ENCODE measurements at regions not wholly inside any gene's neighbourhood (a gene's known extent, or its start where the extent isn't known, plus 50 kb on each side); places are given as distances from the start of the nearest gene placed in this dataset.

DNA sequence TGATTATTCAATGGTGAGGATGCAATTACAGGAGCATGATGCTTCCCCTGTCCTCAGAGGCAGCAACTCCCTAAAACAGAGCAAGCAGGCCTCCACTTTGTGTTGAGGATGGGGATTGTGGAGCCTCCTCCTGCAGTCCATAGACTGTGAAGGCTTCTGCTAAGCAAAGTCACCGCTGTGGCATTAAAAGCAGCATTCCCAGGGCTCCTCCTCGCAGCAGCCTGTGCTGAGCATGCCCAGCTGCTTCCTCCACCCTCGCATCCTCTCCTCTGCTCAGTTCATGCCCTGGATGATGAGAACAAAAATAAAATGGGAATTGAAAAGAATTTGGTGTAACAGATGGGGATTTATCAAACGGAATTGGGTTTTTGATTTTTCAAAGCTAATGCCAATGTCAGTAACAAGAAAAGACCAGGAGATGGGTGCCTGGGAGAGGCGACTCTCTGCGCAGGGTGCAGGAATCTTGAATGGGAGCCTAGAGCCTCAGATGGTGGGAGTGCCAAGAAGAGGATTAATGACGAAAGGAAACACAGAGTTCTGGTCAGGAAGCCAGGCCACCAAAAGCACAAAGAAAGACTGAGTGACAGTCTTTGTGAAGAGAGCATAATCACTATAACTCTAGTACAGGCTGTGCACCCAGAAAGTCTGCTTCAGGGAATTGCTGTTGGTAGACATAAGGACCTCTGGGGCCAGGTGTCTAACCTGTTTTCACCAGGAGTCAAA, 347.6 kb downstream of the TPBG start:
- no peaks in the 10 kb centered on the region for H3K9me3 ChIP-seq (ENCODE audit: low read length)
- no peak for DNase-seq (ENCODE audit: low spot score)
- H2AFZ ChIP-seq (ENCODE audit: low read length) = no peak overlapping the region
- POLR2A ChIA-PET = no interaction called here
- H3K9me2 ChIP-seq (ENCODE audit: insufficient read depth, low read length) = no peaks in the 10 kb centered on the region
- no peak overlapping the region for H3K4me3 ChIP-seq (ENCODE audit: low read depth, low read length, poor library complexity, severe bottlenecking)
- CTCF ChIA-PET (ENCODE audit: unreplicated experiment) = no interaction called here
- BruUV-seq (replicated peaks) = no TSS peak
- TF ChIP-seq EZH2phosphoT487 (IDR thresholded peaks at IDR 0.05; ENCODE audit: borderline replicate concordance, low read depth, low read length) (no peak), CTCF (conservative IDR thresholded peaks at IDR 0.05; ENCODE audit: low read length) (no peak)
- no peaks in the 10 kb centered on the region for H3K4me1 ChIP-seq (ENCODE audit: insufficient read depth, low read length, poor library complexity, severe bottlenecking)
- H3K36me3 ChIP-seq (ENCODE audit: insufficient read depth, low read length) = no peaks in the 10 kb centered on the region
- H3K4me2 ChIP-seq (ENCODE audit: low read length) = no peak overlapping the region
- H3K79me2 ChIP-seq (ENCODE audit: insufficient read depth, low read depth, low read length) = no peaks in the 10 kb centered on the region
- H3K27ac ChIP-seq (ENCODE audit: low read depth, low read length, poor library complexity, severe bottlenecking) = no peak overlapping the region
- H4K20me1 ChIP-seq (ENCODE audit: insufficient read depth, low read length) = no peaks in the 10 kb centered on the region
- intact Hi-C loops (cut with micrococcal nuclease; ENCODE audit: unreplicated experiment) = loop anchor here (10.0 kb wide), 1 partner anchor 436 kb away; no protein-coding TSS in a partner anchor

GRCh38 chr6:82711971-82712370, 348.4 kb downstream of the TPBG start:
- no peak for DNase-seq (ENCODE audit: low spot score)
- Histone ChIP-seq H4K20me1 (ENCODE audit: insufficient read depth, low read length) (no peaks in the 10 kb centered on the region), H3K27ac (ENCODE audit: low read depth, low read length, poor library complexity, severe bottlenecking) (no peak overlapping the region), H3K4me3 (ENCODE audit: low read depth, low read length, poor library complexity, severe bottlenecking) (no peak overlapping the region), H3K9me3 (ENCODE audit: low read length) (no peaks in the 10 kb centered on the region), H3K9me2 (ENCODE audit: insufficient read depth, low read length) (no peaks in the 10 kb centered on the region), H2AFZ (ENCODE audit: low read length) (no peak overlapping the region), H3K36me3 (ENCODE audit: insufficient read depth, low read length) (no peaks in the 10 kb centered on the region), H3K4me1 (ENCODE audit: insufficient read depth, low read length, poor library complexity, severe bottlenecking) (no peaks in the 10 kb centered on the region), H3K79me2 (ENCODE audit: insufficient read depth, low read depth, low read length) (no peaks in the 10 kb centered on the region), H3K4me2 (ENCODE audit: low read length) (no peak overlapping the region)
- intact Hi-C loops (cut with micrococcal nuclease; ENCODE audit: unreplicated experiment) = loop anchor here (10.0 kb wide), 1 partner anchor 437 kb away; no protein-coding TSS in a partner anchor
- ChIA-PET CTCF (ENCODE audit: unreplicated experiment) (no interaction called here), POLR2A (no interaction called here)
- TF ChIP-seq CTCF (conservative IDR thresholded peaks at IDR 0.05; ENCODE audit: low read length) (no peak), EZH2phosphoT487 (IDR thresholded peaks at IDR 0.05; ENCODE audit: borderline replicate concordance, low read depth, low read length) (no peak)
- BruUV-seq (replicated peaks) = no TSS peak

DNA sequence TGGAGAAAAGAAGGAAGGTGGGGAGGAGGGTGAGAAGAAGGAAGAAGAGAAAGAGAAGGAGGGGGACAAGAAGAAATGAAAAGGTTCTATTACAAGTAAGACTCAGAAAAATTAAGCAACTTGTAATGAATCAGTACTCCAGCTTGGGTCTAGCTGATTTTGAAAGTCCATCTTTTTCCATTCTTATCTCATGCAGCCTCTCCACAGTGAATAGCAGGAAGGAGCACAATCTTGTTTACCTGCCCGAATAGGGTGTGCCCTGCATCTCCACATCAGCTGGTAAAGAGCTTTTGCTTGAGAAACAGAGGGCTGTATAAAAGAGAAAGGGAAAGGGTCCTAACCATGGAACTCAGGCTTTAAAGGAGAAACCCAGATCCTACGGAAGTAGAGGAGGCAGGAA, 348.8 kb downstream of the TPBG start:
- Histone ChIP-seq H3K27ac (ENCODE audit: low read depth, low read length, poor library complexity, severe bottlenecking) (no peak overlapping the region), H3K9me2 (ENCODE audit: insufficient read depth, low read length) (no peaks in the 10 kb centered on the region), H3K4me3 (ENCODE audit: low read depth, low read length, poor library complexity, severe bottlenecking) (no peak overlapping the region), H3K36me3 (ENCODE audit: insufficient read depth, low read length) (no peaks in the 10 kb centered on the region), H3K9me3 (ENCODE audit: low read length) (no peaks in the 10 kb centered on the region), H4K20me1 (ENCODE audit: insufficient read depth, low read length) (no peaks in the 10 kb centered on the region), H3K4me1 (ENCODE audit: insufficient read depth, low read length, poor library complexity, severe bottlenecking) (no peaks in the 10 kb centered on the region), H2AFZ (ENCODE audit: low read length) (no peak overlapping the region), H3K4me2 (ENCODE audit: low read length) (no peak overlapping the region), H3K79me2 (ENCODE audit: insufficient read depth, low read depth, low read length) (no peaks in the 10 kb centered on the region)
- TF ChIP-seq EZH2phosphoT487 (IDR thresholded peaks at IDR 0.05; ENCODE audit: borderline replicate concordance, low read depth, low read length) (no peak), CTCF (conservative IDR thresholded peaks at IDR 0.05; ENCODE audit: low read length) (no peak)
- DNase-seq (ENCODE audit: low spot score) = no peak
- ChIA-PET CTCF (ENCODE audit: unreplicated experiment) (no interaction called here), POLR2A (interaction anchor here (0.6 kb wide), 1 partner anchor 378 kb away, joined by 4 read pairs; no protein-coding TSS in a partner anchor)
- BruUV-seq (replicated peaks) = no TSS peak
- intact Hi-C loops (cut with micrococcal nuclease; ENCODE audit: unreplicated experiment) = loop anchor here (10.0 kb wide), 1 partner anchor 438 kb away; no protein-coding TSS in a partner anchor
